Left colon (tissue), 2 donors: ENCODE measurements at regions not wholly inside any gene's neighbourhood (a gene's known extent, or its start where the extent isn't known, plus 50 kb on each side); places are given as distances from the start of the nearest gene placed in this dataset.
"Not testable (repeated sequence)": the region's sequence is repeated elsewhere in the genome, so short reads cannot be mapped to it uniquely, and the experiment has no call there.

ENCODE experiments used
- ATAC-seq: fragments of 200-7000 bp; cut with Tn5 transposase; one replicate; pipeline ENCODE4 v1.9.1; 2020; ENCODE audit warnings: mild to moderate bottlenecking, moderate library complexity
- DNase-seq, 2 donors: peaks; one replicate each; pipeline ENCODE4 v3.0.0-alpha.2; 2020
- intact Hi-C, 2 donors: fragments of 100-400 bp; cut with DNase I in 1 of 2; cut with micrococcal nuclease in 1 of 2; formaldehyde crosslinking; loops; one replicate each; pipeline versions ENCODE4 v1.11.2 to v1.14.0; 2022; cut with DNase I, micrococcal nuclease
- donor health status: DM: no; HTN: no; CAD: no.
- donor health status: DM: yes; HTN: yes; CAD: no.

DNA sequence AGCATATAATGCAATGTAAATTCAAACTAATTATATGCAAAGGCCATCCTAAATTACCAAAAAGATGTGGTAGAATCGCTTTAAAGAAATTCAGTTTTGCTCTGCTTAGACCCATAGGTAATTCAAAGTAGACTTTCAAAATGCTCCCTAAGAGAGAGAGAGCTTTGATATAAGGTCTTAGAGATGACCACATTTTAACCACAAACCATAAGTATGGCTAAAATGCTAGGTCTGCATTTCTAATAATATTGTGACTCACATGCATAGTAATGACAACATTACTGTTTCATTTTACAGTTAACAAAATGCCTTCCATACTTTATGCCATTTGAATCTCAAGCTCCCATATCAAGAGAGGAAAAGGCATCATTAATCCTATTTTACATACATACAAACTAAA, 144.5 kb downstream of the RAD51AP2 start:
- intact Hi-C loops: no loop called here
- DNase-seq: no peak

GRCh38 chr2:17373041-17373440, 145.2 kb downstream of the RAD51AP2 start:
- intact Hi-C loops: no loop called here
- no peak for ATAC-seq

More for the DNA sequence above, 144.5 kb downstream of the RAD51AP2 start:
- no peak for ATAC-seq

DNA sequence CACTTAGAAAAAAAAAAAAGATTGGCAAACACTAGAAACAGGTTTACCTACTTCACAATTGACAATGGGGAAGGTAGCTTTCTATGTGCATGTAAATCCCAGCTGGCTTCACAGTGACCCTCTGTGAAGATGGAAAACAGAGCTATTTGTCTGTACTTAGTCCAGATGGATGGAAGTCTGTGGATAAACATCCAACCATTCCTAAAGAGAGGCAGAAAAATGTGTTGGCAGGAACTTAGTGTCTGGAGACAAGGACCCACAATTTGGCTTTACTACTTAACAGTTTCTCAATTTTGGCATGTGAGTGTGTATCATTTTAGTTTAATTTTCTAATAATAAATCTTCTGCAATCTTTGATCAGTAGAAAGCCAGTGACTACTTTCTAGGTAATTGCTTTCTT, 154.4 kb downstream of the RAD51AP2 start:
- DNase-seq: no peak
- ATAC-seq: no peak
- intact Hi-C loops: no loop called here

More at GRCh38 chr2:17373041-17373440, 145.2 kb downstream of the RAD51AP2 start:
- no peak for DNase-seq

DNA sequence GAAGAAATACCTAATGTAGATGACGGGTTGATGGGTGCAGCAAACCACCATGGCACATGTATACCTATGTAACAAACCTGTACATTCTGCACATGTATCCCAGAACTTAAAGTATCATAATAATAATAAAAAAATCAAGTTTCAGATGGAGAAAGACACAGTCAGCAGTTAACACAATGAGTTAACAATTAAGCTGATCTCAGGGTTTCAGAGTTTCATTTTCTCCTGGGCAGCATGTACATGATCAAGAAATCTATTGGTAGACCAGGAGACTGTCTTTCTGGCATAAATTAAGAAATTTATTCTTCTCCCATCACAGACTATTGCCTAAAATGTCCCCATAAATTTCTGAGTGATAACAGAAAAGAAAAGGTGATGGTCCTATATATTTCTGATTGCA, 155.3 kb downstream of the RAD51AP2 start:
- intact Hi-C loops: no loop called here
- ATAC-seq (no peak), DNase-seq (no peak)

DNA sequence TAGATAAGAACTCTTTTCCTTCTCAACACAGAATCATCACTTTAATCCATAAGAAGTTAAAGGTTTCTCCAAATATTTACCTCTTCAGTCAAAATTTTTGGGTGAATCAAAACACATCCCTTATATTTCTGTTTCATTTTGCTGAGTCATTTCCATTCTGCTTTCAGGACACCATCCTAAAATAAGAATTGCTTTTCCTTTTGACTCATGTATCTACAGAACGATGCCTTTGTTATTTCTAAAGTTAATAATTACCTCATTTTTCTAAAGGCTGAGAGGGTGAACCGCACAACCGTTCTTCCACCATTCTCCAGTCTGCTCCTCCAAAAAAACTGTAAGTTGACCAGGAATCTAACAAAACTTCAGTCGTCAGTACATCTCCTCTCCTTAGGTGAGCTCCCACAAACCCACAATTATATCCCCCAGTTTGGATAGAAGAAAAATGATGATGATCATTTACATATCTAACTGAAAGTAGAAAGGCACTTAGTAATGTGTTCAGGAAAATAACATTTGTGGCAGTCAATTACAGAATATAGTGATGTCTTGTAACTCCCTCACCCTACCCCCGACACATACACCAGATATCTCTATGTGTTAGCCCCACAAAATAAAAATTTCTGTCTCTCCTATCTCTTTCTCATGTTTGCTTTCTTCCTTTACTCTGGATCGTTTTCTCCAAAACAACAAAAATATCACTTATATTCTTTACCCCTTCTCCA, 162.5 kb downstream of the RAD51AP2 start:
- ATAC-seq: no peak
- DNase-seq: no peak
- intact Hi-C loops: no loop called here

GRCh38 chr2:17353263-17353662, 165.0 kb downstream of the RAD51AP2 start:
- ATAC-seq (no peak), DNase-seq (no peak)
- intact Hi-C loops: no loop called here

DNA sequence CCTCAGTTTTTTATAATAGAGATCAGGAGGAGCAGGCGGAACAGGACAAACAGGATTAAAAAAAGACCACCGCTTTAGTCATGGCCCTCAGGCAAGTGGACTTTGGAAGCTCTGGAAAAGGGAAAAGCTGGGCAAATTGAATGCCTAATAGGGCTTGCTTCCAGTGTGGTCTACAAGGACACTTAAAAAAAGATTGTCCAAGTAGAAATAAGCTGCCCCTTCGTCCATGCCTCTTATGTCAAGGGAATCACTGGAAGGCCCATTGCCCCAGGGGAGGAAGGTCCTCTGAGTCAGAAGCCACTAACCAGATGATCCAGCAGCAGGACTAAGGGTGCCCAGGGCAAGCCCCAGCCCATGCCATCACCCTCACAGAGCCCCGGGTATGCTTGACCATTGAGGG, 175.5 kb downstream of the RAD51AP2 start:
- not testable (repeated sequence) for ATAC-seq

DNA sequence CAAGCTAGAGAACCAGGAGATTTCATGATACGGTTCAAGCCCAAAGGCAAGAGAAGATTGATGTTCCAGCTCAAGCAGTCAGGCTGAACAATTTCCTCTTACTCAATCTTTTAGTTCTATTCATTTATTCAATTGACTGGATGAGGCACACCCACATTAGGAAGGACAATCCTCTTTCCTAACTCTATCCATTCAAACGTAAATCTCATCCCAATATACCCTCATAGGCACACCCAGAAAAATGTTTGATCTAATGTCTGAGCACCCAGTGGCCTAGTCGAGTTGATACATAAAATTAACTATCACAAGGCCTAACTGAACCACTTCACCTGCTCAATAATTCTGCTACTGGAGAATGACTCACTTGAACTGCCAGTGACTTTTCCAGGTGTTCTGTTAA, 180.7 kb downstream of the RAD51AP2 start:
- ATAC-seq (no peak), DNase-seq (no peak)
- intact Hi-C loops: no loop called here

More for the DNA sequence above, 175.5 kb downstream of the RAD51AP2 start:
- DNase-seq, intact Hi-C loops: not testable (repeated sequence)

DNA sequence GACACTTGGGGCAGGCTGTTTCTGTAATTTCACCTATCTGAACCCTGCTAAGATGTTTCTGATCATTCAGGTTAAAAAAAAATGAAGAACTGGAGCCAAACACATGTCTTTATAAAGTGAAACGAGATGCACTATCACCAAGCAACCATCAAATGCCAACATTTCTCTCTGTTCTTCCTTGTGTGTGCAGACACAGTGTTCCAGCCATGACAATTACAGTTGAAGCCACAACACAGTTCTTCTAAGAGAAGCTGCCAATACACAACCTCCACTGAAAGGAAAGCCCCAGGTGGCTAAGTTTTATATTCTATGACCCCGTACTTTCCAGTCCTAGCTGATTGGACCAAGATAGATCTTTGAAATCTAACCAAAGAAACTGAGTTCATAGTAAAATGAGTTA, 181.8 kb downstream of the RAD51AP2 start:
- intact Hi-C loops: no loop called here
- no peak for ATAC-seq

DNA sequence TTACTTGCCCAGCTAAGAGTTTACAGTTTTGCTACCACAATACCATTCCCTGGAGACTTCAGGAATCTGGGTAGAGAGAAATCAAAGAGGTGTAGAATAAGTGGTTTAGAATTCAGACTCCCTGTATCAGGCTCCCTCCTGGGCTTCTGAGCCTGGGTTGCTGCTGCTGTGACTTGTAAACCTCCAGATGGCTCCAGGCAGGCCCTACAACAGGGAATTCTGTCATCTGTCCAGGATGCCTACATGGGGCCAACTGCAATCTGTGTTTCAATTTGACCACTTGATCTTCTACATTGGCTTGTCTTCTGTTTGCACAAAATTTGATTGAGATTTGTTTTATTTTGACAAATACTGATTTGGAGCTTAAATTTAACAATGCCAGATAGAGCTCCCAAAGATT, 183.9 kb downstream of the RAD51AP2 start:
- DNase-seq (no peak), ATAC-seq (no peak)
- intact Hi-C loops: no loop called here

More for the DNA sequence above, 181.8 kb downstream of the RAD51AP2 start:
- no peak for DNase-seq

DNA sequence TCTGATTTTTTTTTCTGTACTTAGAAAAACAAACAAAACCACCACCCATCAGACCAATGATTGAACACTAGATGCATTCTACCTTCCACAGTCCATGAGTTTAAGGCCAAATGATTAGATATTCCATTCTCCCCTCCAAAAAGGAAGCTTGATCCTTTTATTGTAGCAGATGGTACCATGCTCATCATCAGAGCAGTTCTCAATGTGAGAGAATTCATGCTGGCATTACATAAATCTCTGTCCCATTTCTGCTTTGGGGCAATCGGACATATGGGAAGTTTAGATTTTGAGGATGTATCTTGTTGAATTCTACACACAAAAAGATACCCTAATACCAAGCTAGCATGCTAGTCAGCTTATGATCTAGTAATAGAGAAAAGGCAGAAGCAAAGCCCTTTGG, 186.6 kb downstream of the RAD51AP2 start:
- ATAC-seq (no peak), DNase-seq (no peak)
- intact Hi-C loops: no loop called here

DNA sequence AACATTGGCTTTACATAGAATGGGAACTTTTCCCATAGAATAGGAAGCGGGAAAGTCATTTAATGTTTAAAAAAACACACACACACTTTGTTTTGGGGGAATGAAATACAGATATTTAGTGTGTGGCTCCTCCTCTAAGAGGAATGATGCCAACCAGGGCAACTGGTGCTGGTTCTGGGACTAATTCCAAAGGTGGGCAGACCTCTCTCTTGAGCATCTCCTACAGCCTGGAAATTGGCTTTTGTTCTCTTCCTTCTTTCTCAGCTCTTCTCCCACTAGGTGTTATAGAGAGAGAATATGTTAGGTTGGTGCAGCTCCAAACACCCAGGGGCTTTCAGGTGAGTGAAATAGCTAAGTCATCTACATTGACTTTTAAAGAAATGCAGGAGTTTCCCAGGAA, 190.1 kb downstream of the RAD51AP2 start:
- DNase-seq: no peak
- intact Hi-C loops: no loop called here
- no peak for ATAC-seq

- intact Hi-C loops: no loop called here
- DNase-seq (no peak), ATAC-seq (no peak)
Measured at GRCh38 chr2:17327649-17328048, 190.6 kb downstream of the RAD51AP2 start.

GRCh38 chr2:17326717-17327116, 191.5 kb downstream of the RAD51AP2 start:
- intact Hi-C loops: no loop called here
- DNase-seq (no peak), ATAC-seq (no peak)

DNA sequence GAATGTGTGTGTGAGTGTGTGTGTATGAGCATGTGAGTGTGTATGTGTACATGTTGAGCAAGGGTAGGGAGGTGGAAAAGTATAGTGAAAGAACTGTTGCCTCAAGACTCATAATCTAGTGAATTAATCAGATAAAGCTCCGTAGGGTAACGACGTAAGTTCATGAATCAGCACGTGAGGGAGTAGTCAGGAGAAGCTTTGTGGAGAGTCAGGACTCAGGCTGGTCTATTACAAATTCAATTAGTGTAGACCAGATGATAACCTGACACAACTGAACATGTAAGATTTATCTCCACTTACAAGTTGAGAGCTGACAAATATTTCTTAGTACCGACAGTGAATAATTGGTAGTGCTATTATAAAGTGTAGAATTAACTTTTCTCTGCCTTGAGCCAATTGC, 194.5 kb downstream of the RAD51AP2 start:
- no peak for ATAC-seq
- DNase-seq: no peak
- intact Hi-C loops: no loop called here

DNA sequence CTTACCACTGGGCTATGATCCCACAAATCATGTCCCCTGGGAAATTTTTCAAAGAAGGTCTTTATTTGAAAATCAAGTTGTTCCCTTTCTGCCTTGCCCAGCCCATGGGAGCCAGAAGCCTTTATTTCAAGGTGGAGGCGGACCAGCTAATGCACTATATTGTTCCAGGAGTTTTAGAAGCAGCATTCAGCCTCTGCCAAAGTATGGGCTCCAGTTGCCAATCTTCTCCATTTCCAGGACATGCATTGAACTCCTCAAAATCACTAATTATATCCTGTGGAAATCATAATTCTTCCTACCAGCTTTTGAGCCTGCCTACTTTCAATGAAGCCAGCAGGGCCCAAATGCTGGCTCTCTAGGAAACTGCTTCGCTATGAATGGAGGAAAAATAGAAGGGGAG, 195.8 kb downstream of the RAD51AP2 start:
- intact Hi-C loops: no loop called here
- DNase-seq: no peak
- no peak for ATAC-seq

DNA sequence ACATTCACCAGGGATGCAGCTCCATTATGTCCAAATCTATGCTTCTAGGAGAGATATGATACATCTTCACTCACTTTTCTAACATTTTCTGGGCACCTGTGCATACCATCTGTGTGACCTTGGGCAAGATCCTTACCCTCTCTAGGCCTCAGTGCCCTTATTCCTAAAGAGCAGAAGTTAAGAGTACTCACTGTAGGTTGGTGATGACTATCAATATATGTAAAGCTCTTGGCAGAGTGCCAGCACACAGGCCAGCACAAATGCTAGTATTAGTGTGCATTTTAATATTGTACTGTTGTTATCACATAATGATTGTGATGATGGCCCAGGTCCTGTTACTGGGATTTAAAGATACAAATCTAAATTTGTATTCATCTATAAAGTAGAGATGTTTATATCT, 199.2 kb downstream of the RAD51AP2 start:
- ATAC-seq: no peak
- intact Hi-C loops: no loop called here

GRCh38 chr2:17318013-17318412, 200.2 kb downstream of the RAD51AP2 start:
- ATAC-seq (no peak), DNase-seq (no peak)
- intact Hi-C loops: no loop called here

More for the DNA sequence above, 199.2 kb downstream of the RAD51AP2 start:
- no peak for DNase-seq

DNA sequence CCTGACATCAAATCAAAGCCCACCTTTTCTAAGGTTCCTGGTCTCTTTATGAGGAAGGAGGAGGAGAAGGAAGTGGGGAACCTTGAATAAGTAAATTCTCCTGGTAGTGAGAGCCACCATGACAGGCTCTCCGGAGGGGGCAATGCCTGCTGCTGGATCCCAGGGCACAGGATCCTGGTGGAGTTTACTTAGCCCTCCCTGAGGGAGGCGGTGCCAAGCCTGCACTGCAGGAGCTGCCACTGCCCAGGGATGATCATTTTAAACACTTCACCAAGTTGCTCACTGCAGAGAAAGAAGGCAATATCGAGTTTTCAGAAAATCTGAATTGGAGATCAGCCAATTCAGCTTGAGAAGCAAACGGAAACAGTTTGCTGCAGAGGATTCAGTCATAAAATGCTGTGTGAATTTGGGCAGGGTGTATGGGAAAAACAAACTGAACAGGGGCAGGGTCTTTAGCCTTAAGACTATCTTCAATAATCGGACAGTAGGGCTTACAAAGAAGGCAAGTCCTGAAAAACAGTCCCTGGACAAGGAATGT, 200.7 kb downstream of the RAD51AP2 start:
- ATAC-seq (no peak), DNase-seq (no peak)
- intact Hi-C loops: no loop called here

DNA sequence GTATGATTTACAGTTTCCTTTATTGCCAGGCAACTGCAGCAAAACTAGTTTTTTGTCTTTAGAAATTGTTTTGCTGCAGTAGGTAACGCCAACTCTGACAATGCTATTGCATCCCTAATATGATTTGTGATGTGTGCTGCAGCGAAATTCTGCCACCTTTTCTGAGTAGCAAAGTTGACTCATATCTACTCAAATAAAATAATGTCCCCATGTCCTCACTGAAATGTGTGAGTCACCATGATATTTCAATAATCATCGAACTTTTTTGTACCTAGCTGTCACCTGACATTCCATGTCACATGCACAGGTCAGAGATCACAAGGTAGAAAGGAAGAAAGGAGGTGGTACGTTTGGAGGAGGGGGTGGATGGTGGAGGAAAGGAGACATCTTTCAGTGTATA, 205.0 kb downstream of the RAD51AP2 start:
- ATAC-seq (no peak), DNase-seq (no peak)
- intact Hi-C loops: no loop called here
